SK-N-SH (cell line): ENCODE measurements at regions not wholly inside any gene's neighbourhood (a gene's known extent, or its start where the extent isn't known, plus 50 kb on each side); places are given as distances from the start of the nearest gene placed in this dataset.

Source experiments
- CTCF ChIA-PET: fragments of 300-600, 350-600 bp; formaldehyde crosslinking; extraction: SDS; loops from one replicate; lab custom pipeline; 2021; lab: Yijun Ruan, JAX
- POLR2A ChIA-PET: fragments of 350-600 bp; sonication (Branson Sonifier 250); formaldehyde crosslinking; extraction: SDS; loops from one replicate; lab custom pipeline; 2020; ENCODE audit warnings: antibody characterized with exemption, inconsistent platforms; lab: Yijun Ruan, JAX
- DNase-seq: peaks from one replicate; pipeline ENCODE4 v3.0.0; 2012
- H2AFZ ChIP-seq: fragments of 200-600 bp; sonication (generic); 2 replicates; pipeline ENCODE4 v1.8.1; 2016; ENCODE audit warnings: antibody characterized with exemption, mild to moderate bottlenecking, low read depth
- H3F3A ChIP-seq: fragments of 200-600 bp; sonication (generic); replicated peaks from 2 replicates; pipeline ENCODE3; 2016; ENCODE audit warnings: antibody characterized with exemption, mild to moderate bottlenecking; ENCODE audit not compliant: insufficient read depth
- H3K27ac ChIP-seq, 2 experiments: fragments of 200-500 bp in 1 of 2; fragments of 200-600 bp in 1 of 2; sonication (Bioruptor generic) in 1 of 2; sonication (generic), shearing (Covaris generic) in 1 of 2; 2 replicates each; pipeline versions ENCODE4 v1.5.1 to v1.6.1; 2014 to 2016; ENCODE audit warnings: low read depth in 2 of 2, inconsistent platforms in 1 of 2, low read length in 1 of 2, mild to moderate bottlenecking in 1 of 2, mixed read lengths in 1 of 2
- H3K27me3 ChIP-seq: fragments of 200-600 bp; sonication (generic), shearing (Covaris generic); 2 replicates; pipeline ENCODE4 v1.6.1; 2016; ENCODE audit warnings: mixed run types; ENCODE audit not compliant: insufficient read depth
- H3K36me3 ChIP-seq, 2 experiments: fragments of 200-500 bp in 1 of 2; fragments of 200-600 bp in 1 of 2; sonication (Bioruptor generic) in 1 of 2; sonication (generic) in 1 of 2; replicated peaks in 1 of 2; 2 replicates each; pipeline versions ENCODE3 to v1.5.1; 2014 to 2016; ENCODE audit warnings: low read length in 1 of 2, mild to moderate bottlenecking in 1 of 2; ENCODE audit not compliant: insufficient read depth in 2 of 2, control insufficient read depth in 1 of 2
- H3K4me1 ChIP-seq, 2 experiments: fragments of 200-500 bp in 1 of 2; fragments of 200-600 bp in 1 of 2; sonication (Bioruptor generic) in 1 of 2; sonication (generic), shearing (Covaris generic) in 1 of 2; 2 replicates each; pipeline versions ENCODE4 v1.5.1 to v1.6.1; 2014 to 2016; ENCODE audit warnings: low read depth in 1 of 2, low read length in 1 of 2, mixed run types in 1 of 2; ENCODE audit not compliant: insufficient read depth in 2 of 2, control insufficient read depth in 1 of 2
- H3K4me2 ChIP-seq: fragments of 200-600 bp; sonication (generic), shearing (Covaris generic); 2 replicates; pipeline ENCODE4 v1.6.1; 2017; ENCODE audit warnings: mixed run types
- H3K4me3 ChIP-seq, 2 experiments: fragments of 200-500 bp in 1 of 2; fragments of 200-600 bp in 1 of 2; sonication (Bioruptor generic) in 1 of 2; sonication (generic), shearing (Covaris generic) in 1 of 2; 2 replicates each; pipeline versions ENCODE4 v1.5.1 to v1.8.1; 2014 to 2016; ENCODE audit warnings: low read depth in 2 of 2, inconsistent platforms in 1 of 2, low read length in 1 of 2, mild to moderate bottlenecking in 1 of 2, mixed read lengths in 1 of 2, moderate library complexity in 1 of 2
- H3K79me2 ChIP-seq: fragments of 200-600 bp; sonication (generic); 2 replicates; pipeline ENCODE4 v1.8.1; 2017; ENCODE audit warnings: mild to moderate bottlenecking; ENCODE audit not compliant: insufficient read depth
- H3K9ac ChIP-seq: fragments of 200-600 bp; sonication (generic); 2 replicates; pipeline ENCODE4 v1.6.1; 2017; ENCODE audit warnings: mixed run types
- H3K9me2 ChIP-seq: fragments of 200-600 bp; sonication (generic); 2 replicates; pipeline ENCODE4 v1.6.1; 2017; ENCODE audit warnings: mixed run types
- H3K9me3 ChIP-seq: fragments of 200-600 bp; sonication (generic); 2 replicates; pipeline ENCODE4 v1.6.1; 2017; ENCODE audit warnings: mixed run types, mild to moderate bottlenecking, moderate library complexity
- H4K20me1 ChIP-seq: fragments of 200-600 bp; sonication (generic); 2 replicates; pipeline ENCODE4 v1.6.1; 2017; ENCODE audit warnings: mild to moderate bottlenecking, mixed run types; ENCODE audit not compliant: insufficient read depth
- CTCF ChIP-seq: fragments of 200-600 bp; sonication (generic); IDR thresholded peaks from 2 replicates; pipeline ENCODE4 v1.6.1; 2017; ENCODE audit warnings: antibody characterized with exemption, mild to moderate bottlenecking, moderate library complexity
- ELF1 ChIP-seq: IDR thresholded peaks from 2 replicates; pipeline ENCODE4 v1.4.0; 2012
- EP300 ChIP-seq, 2 experiments: IDR thresholded peaks; 2 replicates each; pipeline versions ENCODE4 v1.4.0 to v1.6.1; 2012; ENCODE audit warnings: borderline replicate concordance in 1 of 2, low read depth in 1 of 2, low read length in 1 of 2
- EZH2phosphoT487 ChIP-seq: fragments of 200-600 bp; sonication (generic); IDR thresholded peaks from 2 replicates; pipeline ENCODE4 v1.6.1; 2017; ENCODE audit warnings: low read depth, mixed run types, mild to moderate bottlenecking, antibody characterized with exemption, moderate library complexity, borderline replicate concordance
- FOSL2 ChIP-seq: IDR thresholded peaks from 2 replicates; pipeline ENCODE4 v1.4.0; 2012; ENCODE audit warnings: low read depth, mild to moderate bottlenecking, moderate library complexity, borderline replicate concordance
- FOXJ3 ChIP-seq: sonication (generic); formaldehyde crosslinking; IDR thresholded peaks from 2 replicates; pipeline ENCODE4 v1.5.1; 2020; ENCODE audit warnings: mild to moderate bottlenecking, missing genetic modification reagents
- FOXM1 ChIP-seq: IDR thresholded peaks from 2 replicates; pipeline ENCODE4 v1.4.0; 2012; ENCODE audit warnings: low read depth, mild to moderate bottlenecking
- GATA2 ChIP-seq: sonication (generic); formaldehyde crosslinking; IDR thresholded peaks from 2 replicates; pipeline ENCODE4 v1.5.0; 2020; ENCODE audit warnings: mild to moderate bottlenecking, missing genetic modification reagents
- JUND ChIP-seq: IDR thresholded peaks from 2 replicates; pipeline ENCODE4 v1.4.0; 2012
- MXI1 ChIP-seq: IDR thresholded peaks from 2 replicates; pipeline ENCODE4 v1.6.1; 2012; ENCODE audit warnings: mild to moderate bottlenecking, low read depth, low read length, improper control_type of control experiment
- NFIC ChIP-seq: IDR thresholded peaks from 2 replicates; pipeline ENCODE4 v1.4.0; 2012; ENCODE audit warnings: borderline replicate concordance
- RAD21 ChIP-seq: IDR thresholded peaks from 2 replicates; pipeline ENCODE4 v1.6.1; 2012; ENCODE audit warnings: mild to moderate bottlenecking, low read length
- RCOR1 ChIP-seq: fragments of 150-350 bp; IDR thresholded peaks from 2 replicates; pipeline ENCODE4 v1.6.1; 2017; ENCODE audit warnings: antibody characterized with exemption, low read length
- REST ChIP-seq: IDR thresholded peaks from 2 replicates; pipeline ENCODE4 v1.6.1; 2012; ENCODE audit warnings: mild to moderate bottlenecking, low read depth, low read length, moderate library complexity
- RFX5 ChIP-seq: IDR thresholded peaks from 2 replicates; pipeline ENCODE4 v1.6.1; 2012; ENCODE audit warnings: mild to moderate bottlenecking, improper control_type of control experiment, low read length
- SMC3 ChIP-seq: IDR thresholded peaks from 2 replicates; pipeline ENCODE4 v1.6.1; 2012; ENCODE audit warnings: low read depth, low read length, improper control_type of control experiment
- TCF12 ChIP-seq: IDR thresholded peaks from 2 replicates; pipeline ENCODE4 v1.4.0; 2012
- TEAD4 ChIP-seq: IDR thresholded peaks from 2 replicates; pipeline ENCODE4 v1.4.0; 2012; ENCODE audit warnings: mild to moderate bottlenecking, borderline replicate concordance; ENCODE audit not compliant: insufficient read depth
- USF1 ChIP-seq: IDR thresholded peaks from 2 replicates; pipeline ENCODE4 v1.4.0; 2012; ENCODE audit warnings: low read depth, borderline replicate concordance
- USF2 ChIP-seq: fragments of 150-350 bp; IDR thresholded peaks from 2 replicates; pipeline ENCODE4 v1.6.1; 2017; ENCODE audit warnings: antibody characterized with exemption, low read length, low read depth, borderline replicate concordance
- YY1 ChIP-seq: IDR thresholded peaks from 2 replicates; pipeline ENCODE4 v1.4.0; 2012; ENCODE audit warnings: low read depth, mild to moderate bottlenecking
- WGBS: methylation state at CpG from one replicate; pipeline ENCODE4 v1.1.6; 2017; ENCODE audit warnings: low lambda C conversion rate; 5-methylcytosine and 5-hydroxymethylcytosine counted together

GRCh38 chr2:14180333-14180732 lies 452.2 kb upstream of the LRATD1 start:
- Histone ChIP-seq H3K9me3 (no peaks in the 10 kb centered on the region), H3K27me3 (no peaks in the 10 kb centered on the region), H3K9me2 (no peaks in the 10 kb centered on the region; the same call in 1 of the 2 replicates), H3K36me3 (no peaks in the 10 kb centered on the region), H3K27ac (no peak overlapping the region), H3K4me3 (no peak overlapping the region), H4K20me1 (no peaks in the 10 kb centered on the region), H3F3A (no peaks in the 10 kb centered on the region), H3K4me2 (no peak overlapping the region), H3K9ac (no peak overlapping the region), H2AFZ (no peak overlapping the region), H3K79me2 (no peaks in the 10 kb centered on the region), H3K4me1 (no peaks in the 10 kb centered on the region; a peak in 1 of 4 replicates)
- 29% methylated on average over 3 of the region's 3 CpGs for WGBS
- no peak for DNase-seq
- ChIA-PET POLR2A (no interaction called here), CTCF (no interaction called here)
- TF ChIP-seq RAD21 (no peak), YY1 (no peak), GATA2 (no peak), SMC3 (no peak), FOXJ3 (CRISPR knock-in tag) (no peak), USF2 (no peak), TEAD4 (no peak), FOXM1 (no peak), USF1 (no peak), JUND (no peak), RCOR1 (no peak), MXI1 (no peak)

- Histone ChIP-seq H3F3A (no peaks in the 10 kb centered on the region), H3K27ac (no peak overlapping the region), H3K9ac (no peak overlapping the region), H4K20me1 (no peaks in the 10 kb centered on the region), H3K27me3 (no peaks in the 10 kb centered on the region), H3K36me3 (no peaks in the 10 kb centered on the region), H3K79me2 (no peaks in the 10 kb centered on the region), H3K4me1 (no peaks in the 10 kb centered on the region; a peak in 1 of 4 replicates), H3K4me3 (no peak overlapping the region), H3K9me3 (no peaks in the 10 kb centered on the region), H3K9me2 (no peaks in the 10 kb centered on the region; the same call in 1 of the 2 replicates), H3K4me2 (no peak overlapping the region), H2AFZ (no peak overlapping the region)
- 49% methylated on average over 10 of the region's 16 CpGs for WGBS
- POLR2A ChIA-PET = no interaction called here
- peak; percentile 10 for DNase-seq
- CTCF ChIA-PET = no interaction called here
- no peak for TF ChIP-seq FOSL2
- no peak for TF ChIP-seq FOXJ3 (CRISPR knock-in tag)
- TF ChIP-seq EP300 (IDR thresholded peaks at IDR 0.05; ENCODE audit: borderline replicate concordance in 1 of 2, low read depth in 1 of 2, low read length in 1 of 2) = no peak
- TF ChIP-seq GATA2 = no peak
- no peak for TF ChIP-seq TEAD4
- no peak for TF ChIP-seq REST
- no peak for TF ChIP-seq NFIC
- no peak for TF ChIP-seq FOXM1
- no peak for TF ChIP-seq YY1
- no peak for TF ChIP-seq ELF1
- TF ChIP-seq CTCF = no peak
- no peak for TF ChIP-seq RFX5
- no peak for TF ChIP-seq TCF12
- no peak for TF ChIP-seq EZH2phosphoT487
Measured at GRCh38 chr2:14182227-14182946, 450.1 kb upstream of the LRATD1 start.
